ENCODE measurements at regions not wholly inside any gene's neighbourhood (a gene's known extent, or its start where the extent isn't known, plus 50 kb on each side); places are given as distances from the start of the nearest gene placed in this dataset.

DNA sequence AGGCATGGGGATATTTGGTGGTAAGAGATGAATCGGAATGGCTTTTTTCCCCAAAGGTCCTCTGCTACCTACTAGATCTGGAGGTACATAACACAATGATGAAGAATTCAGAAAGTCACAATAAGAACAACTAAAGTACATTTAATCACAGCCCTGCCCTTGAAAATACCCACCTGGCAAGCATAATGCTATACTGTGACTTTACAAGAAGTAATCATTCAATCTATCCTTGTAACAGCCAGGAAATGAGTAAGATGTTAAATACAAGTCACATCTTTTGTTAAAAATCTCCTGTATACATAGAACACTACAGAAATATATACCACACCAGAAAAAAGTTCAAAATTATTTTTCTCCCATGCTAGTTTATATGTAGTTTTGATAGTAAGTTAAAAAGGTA, 108.3 kb upstream of the ABCB5 start:
- TF ChIP-seq, protein P1, sequence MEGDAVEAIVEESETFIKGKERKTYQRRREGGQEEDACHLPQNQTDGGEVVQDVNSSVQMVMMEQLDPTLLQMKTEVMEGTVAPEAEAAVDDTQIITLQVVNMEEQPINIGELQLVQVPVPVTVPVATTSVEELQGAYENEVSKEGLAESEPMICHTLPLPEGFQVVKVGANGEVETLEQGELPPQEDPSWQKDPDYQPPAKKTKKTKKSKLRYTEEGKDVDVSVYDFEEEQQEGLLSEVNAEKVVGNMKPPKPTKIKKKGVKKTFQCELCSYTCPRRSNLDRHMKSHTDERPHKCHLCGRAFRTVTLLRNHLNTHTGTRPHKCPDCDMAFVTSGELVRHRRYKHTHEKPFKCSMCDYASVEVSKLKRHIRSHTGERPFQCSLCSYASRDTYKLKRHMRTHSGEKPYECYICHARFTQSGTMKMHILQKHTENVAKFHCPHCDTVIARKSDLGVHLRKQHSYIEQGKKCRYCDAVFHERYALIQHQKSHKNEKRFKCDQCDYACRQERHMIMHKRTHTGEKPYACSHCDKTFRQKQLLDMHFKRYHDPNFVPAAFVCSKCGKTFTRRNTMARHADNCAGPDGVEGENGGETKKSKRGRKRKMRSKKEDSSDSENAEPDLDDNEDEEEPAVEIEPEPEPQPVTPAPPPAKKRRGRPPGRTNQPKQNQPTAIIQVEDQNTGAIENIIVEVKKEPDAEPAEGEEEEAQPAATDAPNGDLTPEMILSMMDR (conservative IDR thresholded peaks at IDR 0.05; ENCODE audit: low read depth, low read length): no peak
- no peak for TF ChIP-seq EZH2 (IDR thresholded peaks at IDR 0.05; ENCODE audit: low read length, unreplicated experiment)
